GM19324 (cell line): ENCODE measurements at regions not wholly inside any gene's neighbourhood (a gene's known extent, or its start where the extent isn't known, plus 50 kb on each side); places are given as distances from the start of the nearest gene placed in this dataset.
"Not testable (repeated sequence)": the region's sequence is repeated elsewhere in the genome, so short reads cannot be mapped to it uniquely, and the experiment has no call there.

Experiments
- ATAC-seq: cut with Tn5 transposase; IDR thresholded peaks from one replicate; pipeline ENCODE4 v1.9.1; 2021; ENCODE audit warnings: mild to moderate bottlenecking, moderate library complexity; ENCODE audit not compliant: unreplicated experiment, low FRiP score

DNA sequence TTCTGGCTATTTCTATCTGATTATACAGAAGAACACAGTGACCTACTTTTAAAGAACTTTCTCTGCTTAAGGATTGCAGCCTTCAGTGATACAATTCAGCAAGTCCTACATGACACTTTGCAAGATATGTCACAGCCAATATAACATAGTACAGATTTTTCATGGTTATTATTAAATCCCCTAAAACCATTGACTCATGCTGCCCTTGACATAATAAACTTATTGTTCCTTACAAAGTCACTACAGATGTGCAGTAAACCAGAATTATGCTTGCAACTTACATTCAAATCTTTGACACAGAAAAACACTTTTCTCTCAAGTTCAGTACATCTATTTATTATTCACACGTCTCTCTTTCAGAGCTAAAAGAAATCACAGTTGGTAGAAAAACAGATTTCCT lies 1136.3 kb upstream of the ACO1 start:
- ATAC-seq = no peak

DNA sequence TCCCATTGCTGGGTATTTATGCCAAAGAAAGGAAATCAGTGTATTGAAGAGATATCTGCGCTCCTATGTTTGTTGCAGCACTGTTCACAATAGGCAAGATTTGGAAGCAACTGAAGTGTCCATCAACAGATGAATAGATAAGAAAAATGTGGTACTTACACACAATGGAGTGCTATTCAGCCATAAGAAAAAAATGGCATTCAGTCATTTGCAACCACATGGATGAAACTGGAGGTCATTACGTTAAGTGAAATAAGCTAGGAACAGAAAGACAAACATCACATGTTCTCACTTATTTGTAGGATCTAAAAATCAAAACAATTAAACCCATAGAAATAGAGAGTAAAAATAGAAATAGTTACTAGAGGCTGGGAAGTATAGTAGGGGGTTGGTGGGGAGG lies 1133.1 kb upstream of the ACO1 start:
- no peak for ATAC-seq

DNA sequence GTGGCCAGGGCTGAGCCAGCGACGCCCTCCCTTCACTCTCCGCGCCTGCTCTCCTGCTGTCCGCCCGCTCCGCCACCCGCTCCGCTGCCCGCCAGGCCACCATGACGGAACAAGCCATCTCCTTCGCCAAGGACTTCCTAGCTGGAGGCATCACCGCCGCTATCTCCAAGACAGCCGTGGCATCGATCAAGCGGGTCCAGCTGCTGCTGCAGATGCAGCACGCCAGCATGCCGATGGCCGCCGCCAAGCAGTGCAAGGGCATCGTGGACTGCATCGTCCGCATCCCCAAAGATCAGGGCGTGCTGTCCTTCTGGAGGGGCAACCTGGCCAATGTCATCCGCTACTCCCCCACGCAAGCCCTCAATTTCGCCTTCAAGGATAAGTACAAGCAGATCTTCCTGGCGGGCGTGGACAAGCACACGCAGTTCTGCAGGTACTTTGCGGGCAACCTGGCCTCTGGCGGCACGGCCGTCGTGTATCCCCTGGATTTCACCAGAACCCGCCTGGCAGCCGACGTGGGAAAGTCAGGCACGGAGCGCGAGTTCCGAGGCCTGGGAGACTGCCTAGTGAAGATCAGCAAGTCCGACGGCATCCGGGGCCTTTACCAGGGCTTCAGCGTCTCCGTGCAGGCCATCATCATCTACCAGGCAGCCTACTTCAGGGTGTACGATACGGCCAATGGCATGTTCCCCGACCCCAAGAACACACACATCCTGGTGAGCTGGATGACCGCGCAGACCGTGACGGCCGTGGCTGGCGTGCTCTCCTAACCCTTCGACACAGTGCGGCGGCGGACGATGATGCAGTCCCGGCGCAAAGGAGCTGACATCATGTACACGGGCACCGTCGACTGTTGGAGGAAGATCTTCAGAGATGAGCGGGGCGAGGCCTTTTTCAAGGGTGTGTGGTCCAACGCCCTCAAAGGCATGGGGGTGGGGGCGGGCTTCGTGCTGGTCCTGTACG lies 1130.4 kb upstream of the ACO1 start:
- ATAC-seq = no peak

DNA sequence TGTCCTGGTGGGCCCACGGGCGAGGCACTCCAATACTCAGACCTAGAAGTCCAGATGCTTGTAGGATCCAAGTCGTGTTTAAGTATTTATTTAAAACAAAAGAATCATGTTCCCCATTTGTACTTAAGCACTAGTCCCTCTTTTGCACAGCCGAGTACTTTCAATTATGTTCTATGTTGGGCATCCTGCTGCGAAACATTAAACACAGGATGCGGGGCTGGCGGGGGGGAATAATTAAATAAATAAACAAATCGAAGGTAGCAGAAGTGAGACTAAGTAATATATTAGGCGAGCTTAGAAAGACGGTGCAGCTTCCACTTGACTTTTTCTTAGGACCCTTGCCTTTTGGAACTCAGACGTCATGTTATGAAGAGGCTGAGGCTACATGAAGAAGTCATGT lies 1129.2 kb upstream of the ACO1 start:
- no peak for ATAC-seq

DNA sequence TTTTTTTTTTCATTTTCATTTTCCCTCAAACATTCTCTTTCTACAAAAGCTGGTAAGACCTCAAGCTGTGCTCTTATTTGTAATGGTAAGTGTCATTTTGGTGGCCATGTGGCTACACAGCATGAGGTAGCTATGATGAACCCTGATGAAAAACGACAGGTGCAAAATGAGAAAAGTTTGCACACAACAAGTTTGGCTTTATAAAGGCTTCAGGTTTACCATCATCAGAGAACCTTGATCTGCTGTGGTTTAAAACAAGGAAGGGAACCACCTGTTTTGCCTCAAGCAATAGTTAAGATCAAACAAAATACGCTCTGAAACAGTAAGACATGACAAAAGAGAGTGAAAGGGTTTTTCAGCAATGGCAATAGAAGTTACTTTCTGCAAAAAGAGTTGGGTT lies 1124.6 kb upstream of the ACO1 start:
- no peak for ATAC-seq

DNA sequence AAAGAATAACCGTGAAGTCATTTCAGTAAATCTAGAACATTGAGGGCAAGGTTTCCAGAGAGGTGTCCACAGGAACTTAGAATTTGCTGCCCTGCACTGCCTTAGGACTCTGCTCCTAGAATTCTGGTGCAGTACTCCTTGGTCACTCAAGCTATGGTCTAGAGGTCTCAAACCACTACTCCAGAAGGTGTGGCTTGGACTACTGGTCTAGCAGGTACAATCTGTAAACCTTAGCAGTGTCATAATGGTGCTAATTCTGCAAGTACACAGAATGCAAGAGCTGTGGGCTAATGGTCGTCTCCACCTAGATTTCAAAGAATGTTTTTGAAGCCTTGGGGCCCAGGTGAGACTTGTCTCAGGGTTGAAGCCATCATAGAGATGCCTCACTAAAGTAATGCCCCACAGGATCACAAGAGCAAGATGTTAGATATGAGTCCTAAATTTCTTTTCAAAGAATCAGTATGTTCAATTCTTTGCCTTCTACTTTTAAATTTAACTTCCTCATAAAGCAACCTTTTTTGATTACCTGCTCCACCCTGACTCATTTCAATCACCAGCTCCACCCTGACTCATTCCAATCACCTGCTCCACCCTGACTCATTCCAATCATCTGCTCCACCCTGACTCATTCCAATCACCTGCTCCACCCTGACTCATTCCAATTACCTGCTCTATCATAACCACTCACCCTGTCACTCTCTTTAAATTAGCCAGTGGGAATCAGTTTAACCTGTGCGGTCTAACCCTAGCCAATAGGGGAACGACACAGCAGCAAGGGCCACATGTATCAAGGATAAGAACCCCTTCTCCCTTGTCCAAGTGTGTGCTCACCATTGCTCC lies 1111.8 kb upstream of the ACO1 start:
- ATAC-seq = no peak

DNA sequence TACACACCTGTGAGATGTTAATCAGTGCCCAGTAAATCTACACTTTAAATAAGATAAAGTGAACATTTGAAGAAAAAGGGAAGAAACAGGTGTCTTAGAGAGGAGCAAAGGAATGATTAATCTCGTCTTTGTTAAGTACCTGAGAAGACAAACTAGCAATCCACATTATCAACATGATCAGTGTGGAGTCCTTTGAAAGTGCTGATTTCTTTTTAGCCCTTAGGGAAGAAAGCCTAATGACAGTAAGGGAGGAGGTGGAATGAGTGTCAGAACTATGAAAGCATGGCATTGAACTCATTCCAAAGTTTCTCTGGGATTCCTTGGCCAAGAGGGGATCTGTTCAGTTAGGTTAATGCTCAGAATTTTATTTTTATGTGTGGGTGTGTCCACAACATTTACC lies 1109.0 kb upstream of the ACO1 start:
- ATAC-seq = no peak

DNA sequence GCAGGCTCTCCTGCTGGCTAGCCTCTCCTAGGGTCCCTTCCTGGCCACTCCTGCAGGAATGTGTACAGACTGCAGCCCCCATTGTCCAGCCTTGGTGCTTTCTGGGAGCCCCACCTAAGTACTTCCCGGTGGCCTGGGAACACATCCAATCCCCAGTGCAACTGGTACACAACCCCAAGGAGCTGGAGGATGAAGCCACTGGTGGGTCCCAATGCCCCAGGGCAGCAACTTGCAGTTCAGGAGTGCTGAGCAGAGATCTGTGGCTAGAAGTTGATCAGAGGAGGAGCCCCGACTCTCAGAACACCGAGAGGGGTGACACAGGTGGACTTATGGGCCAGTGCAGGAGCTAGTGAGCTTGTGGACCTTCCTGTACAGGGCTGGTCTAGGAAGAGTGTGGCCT lies 1093.7 kb upstream of the ACO1 start:
- no peak for ATAC-seq

DNA sequence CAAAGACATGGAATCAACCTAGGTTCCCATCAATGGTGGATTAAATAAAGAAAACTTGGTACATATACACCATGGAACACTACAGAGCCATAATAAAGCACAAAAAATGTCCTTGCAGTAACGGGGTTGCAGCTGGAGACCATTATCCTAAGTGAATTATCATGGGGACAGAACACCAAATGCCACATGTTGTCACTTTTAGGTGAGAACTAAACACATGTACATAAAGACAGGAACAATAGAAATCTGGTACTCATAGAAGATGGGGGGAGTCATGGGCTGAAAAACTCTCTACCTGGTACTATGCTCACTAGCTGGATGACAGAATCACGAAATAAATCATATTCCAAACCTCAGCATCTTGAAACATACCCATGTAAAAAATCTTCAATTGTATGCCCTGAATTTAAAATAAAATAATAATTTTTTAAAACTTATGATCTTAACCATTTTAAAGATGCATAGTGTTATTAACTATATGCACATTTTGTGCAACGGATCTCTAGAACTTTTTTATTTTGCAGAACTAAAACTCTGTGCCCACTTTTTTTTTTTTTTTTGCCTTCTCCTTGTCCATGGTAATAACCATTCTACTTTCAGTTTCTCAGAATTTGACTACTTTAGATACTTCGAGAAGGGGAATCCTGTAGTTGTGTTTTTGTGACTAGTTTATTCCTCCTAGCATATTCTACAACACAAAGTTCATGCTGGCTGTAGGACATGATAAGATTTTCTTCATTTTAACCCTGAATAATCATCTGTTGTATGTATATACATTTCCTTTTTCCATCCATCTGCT lies 1081.6 kb upstream of the ACO1 start:
- ATAC-seq = peak; percentile 81

DNA sequence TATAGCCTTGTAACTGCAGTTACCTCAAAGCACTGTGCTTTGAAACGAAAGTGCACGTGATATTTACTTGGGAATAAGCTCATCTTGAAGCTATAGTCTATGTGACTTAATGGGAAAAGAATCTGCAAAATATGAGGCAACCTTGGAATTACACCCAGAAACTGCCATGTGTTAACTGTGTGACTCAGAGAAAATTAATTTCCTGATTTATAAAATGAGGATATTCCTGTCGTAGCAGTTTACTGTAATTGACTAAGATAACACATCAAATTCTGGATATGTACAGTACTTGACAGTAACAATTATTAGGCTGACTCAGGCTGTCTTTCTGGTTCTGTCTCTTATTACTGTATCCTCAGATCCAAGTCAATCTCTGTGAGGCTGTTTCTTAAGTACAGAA lies 1079.9 kb upstream of the ACO1 start:
- no peak for ATAC-seq

DNA sequence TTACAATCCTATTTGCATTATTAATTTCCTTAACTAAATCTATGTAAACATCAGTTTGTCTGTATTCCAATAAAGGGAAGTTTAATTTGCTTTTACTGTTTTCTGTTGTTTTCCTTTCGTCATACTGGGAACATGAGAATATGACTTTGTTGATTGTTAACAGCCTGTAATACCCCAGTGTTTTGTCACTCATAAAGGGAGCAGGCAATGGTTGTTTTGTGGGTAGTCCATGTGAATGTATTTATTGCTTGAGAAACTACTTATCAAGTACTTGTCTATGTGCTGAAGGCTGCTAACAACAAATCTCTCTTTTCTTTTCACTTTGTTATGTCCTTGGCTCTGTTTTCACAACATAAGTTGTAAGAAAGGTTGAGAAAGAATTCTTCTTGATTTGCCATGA lies 1070.2 kb upstream of the ACO1 start:
- no peak for ATAC-seq

DNA sequence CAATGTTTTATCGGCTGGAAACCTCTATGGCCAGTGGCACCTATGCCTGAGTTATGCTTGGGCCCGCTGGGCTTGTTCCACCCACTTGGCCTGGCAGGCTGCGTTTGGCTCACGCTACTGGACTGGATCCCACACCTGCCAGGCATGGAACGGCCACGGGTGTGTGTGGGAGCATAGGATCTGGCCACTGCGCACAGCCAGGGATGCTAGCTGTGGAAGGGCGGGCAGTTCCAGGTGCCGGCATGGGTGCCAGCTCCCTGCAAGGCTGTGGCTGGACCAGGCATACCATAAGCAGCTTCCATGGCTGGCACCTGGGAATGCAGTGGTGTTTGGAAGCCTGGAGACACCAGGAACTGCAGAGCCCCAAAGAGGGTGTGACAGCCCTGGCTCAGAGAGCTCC lies 1063.9 kb upstream of the ACO1 start:
- ATAC-seq = no peak

DNA sequence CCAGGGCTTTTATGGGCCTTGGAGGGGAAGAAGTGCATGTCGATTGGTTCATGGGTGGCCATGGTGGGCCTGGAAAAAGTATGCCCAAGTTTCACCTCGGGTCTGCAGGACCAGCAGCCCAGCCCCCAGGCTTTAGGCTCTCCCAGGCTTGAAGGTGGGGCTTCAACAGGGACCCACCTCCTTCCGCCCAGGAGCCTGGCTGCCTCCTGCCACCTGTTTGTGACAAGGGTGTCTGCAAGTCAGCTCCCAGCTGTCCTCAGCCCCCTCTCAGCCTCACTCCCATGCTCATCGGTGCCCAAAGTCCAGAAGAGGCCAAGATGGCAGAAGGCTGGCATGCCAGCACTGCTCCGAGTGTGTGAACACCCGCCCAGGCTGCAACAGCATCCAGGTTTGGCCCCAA lies 1063.2 kb upstream of the ACO1 start:
- ATAC-seq = no peak

DNA sequence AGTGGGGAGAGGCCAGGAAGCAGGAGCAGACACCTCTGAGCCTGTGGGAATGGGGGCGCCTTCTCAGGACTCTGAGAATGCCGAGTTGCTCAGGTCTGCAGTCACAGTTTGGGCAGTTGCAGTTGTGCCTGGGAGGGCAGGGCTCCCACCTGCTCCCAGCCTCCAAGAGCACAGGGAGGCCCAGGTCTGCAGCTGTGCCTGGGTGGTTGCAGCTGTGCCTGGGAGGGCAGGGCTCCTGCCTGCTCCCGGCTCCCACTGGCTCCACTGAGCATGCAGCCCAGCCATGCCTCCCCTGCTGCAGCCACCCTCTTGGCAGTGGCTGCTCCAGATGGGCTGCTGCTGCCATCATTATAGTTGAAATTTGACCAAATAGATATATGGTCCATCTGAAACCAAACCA lies 1062.8 kb upstream of the ACO1 start:
- no peak for ATAC-seq

DNA sequence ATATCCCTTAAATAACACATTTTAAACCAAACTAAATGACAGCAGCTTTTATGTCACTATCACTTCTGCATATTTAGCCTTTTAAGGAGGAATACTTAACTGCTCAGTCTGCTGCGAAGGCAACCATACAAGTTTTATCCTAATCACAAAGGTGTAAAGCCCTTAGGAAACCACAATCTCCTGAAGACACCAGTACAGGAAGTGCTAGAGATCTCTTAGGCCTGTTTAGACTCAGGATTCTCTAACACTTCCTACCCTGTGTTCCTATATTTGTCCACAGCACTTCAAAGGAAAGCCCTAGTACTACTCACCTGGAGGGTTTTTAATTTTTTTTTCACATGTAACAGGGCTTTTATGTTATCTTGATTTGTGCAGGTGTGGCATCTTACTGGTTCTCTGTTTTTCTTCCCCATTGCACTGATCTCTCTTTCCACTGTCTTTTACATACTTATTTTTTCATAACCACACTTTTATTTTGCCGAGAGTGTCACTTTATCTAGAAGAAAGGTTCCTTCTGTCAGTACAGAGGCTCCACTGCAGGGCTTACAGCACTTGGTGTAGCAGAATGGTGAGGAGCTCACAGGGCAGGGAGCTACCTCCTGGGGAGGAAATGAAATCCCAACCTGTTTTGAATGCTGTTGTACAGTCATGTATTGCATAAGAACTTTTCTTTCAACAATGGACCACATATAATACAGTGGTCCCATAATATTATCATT lies 1060.6 kb upstream of the ACO1 start:
- ATAC-seq = peak; percentile 70

DNA sequence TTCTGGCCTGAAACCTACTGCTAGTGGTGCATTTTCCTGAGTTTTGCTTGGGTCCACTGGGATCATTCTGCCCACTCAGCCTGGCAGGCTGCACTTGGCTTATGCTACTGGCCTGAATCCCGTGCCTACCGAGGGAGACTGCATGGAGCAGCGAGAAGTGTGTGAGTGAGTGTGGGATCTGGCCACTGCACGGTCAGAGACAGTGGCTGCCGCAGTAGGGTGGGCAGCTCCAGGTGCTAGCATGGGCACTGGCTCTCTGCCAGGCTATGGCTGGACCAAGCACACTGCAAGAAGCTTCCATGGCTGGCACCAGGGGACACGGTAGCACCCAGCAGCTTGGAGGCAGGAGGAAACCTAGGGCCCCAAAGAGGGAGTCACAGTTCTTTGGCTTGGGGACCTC lies 1058.7 kb upstream of the ACO1 start:
- ATAC-seq = no peak

DNA sequence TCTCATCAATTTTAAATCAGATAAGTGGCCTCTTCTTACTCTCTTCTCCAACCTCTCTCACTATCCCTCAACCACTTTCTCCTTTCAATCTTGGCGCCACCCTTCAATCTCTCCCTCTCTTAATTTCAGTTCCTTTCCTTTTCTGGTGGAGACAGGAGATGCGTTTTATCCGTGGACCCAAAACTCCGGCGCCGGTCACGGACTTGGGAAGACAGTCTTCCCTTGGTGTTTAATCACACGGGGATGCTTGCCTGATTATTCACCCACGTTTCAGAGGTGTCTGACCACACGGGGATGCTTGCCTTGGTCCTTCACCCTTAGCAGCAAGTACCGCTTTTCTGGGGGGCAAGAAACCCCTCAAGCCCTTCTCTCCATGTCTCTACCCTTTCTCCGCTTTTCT lies 1057.6 kb upstream of the ACO1 start:
- not testable (repeated sequence) for ATAC-seq

DNA sequence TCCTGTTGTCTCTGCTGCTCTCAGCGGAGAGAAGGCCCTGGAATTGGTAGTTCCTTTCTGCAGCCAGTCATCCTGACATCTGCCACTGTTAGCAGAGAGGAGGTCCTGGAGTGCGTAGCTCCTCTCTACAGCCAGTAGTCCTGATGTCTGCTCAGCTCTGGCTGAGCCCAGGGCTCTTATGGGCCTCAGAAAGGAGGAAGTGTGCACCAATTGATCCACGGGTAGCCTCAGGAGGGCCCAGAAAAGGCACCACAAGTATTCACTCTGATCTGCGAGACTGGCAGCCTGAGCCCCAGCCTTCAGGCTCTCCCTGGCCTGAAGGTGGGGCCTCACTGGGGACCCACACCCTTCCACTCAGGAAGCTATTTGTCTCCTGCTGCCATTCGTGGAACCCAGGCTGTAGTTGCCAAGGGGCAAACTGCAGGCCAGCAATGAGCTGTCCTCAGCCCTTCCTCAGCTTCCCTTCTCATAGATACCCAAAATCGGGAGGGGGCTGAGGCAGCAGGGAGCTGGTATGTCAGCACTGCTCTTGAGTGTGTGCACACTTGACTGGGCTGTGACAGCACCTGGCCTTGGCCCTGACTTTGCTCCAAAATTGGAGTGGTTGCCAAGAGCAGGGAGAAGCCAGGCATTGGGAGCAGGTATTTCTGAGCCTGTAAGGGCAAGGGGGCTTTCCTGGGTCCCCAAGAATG lies 1049.5 kb upstream of the ACO1 start:
- ATAC-seq = no peak

DNA sequence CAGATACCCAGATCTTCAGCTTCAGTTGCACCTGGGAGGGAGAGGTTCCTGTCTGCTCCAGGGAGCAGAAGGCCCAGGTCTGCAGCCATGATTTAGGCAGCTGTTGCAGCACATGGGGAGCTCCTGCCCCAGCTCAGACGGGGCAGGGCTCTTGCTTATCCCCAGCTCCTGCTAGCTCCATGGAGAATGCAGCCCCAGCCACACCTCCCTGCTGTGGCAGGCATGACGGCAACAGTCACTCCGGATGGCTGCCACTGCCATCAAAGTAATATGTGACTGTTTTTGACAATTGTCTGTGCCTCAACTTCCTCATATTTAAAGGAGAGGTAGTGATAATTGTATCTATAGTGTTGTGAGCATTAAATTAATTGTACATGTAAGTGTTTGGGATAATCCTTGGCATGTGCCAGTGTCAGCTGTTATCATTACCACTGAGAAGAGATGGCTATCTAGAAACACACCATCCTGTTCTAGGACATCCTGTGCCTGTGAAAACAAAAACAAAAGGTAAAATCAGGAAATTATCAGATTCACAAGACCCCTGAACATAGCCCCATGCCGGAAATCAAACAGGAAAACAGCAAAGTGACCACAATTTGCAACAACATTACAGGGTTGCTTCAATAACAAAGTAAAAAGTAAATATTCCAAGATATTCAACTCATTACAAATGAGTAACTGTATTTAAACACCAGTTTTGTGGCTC lies 1048.8 kb upstream of the ACO1 start:
- ATAC-seq = no peak
